ENCODE measurements at regions not wholly inside any gene's neighbourhood (a gene's known extent, or its start where the extent isn't known, plus 50 kb on each side); places are given as distances from the start of the nearest gene placed in this dataset.

DNA sequence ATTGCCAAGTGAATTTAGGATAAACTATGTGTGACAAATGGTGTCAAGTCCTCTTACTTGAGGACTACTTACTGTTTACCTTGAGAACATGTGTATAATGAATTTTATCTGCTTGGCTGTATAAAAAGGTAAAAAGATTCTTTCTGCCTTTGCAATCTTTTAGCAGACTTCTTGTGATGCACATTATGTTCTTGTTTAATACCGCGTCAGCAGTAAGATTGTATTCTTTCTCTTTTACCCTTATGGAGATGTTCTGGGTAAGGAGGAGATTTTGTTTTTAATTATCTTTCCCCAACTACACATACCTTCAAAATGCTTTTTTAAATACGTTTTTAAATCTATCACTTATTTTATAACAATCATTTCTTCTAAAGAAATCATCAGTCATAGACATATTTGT, 1166.4 kb upstream of the CNTN5 start:
- TF ChIP-seq, protein P1, sequence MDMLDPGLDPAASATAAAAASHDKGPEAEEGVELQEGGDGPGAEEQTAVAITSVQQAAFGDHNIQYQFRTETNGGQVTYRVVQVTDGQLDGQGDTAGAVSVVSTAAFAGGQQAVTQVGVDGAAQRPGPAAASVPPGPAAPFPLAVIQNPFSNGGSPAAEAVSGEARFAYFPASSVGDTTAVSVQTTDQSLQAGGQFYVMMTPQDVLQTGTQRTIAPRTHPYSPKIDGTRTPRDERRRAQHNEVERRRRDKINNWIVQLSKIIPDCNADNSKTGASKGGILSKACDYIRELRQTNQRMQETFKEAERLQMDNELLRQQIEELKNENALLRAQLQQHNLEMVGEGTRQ (IDR thresholded peaks at IDR 0.05; ENCODE audit: borderline replicate concordance, low read depth, low read length), result no peak
- TF ChIP-seq RAD21 (IDR thresholded peaks at IDR 0.05; ENCODE audit: insufficient read depth, low read depth, low read length) (no peak), YY1 (IDR thresholded peaks at IDR 0.05; ENCODE audit: low read depth, low read length) (no peak), TAF1 (IDR thresholded peaks at IDR 0.05; ENCODE audit: borderline replicate concordance, low read depth, low read length) (no peak), EP300 (IDR thresholded peaks at IDR 0.05; ENCODE audit: borderline replicate concordance in 1 of 2, control insufficient read depth in 1 of 2, low read depth in 2 of 2, low read length in 2 of 2) (no peak), CREB1 (IDR thresholded peaks at IDR 0.05; ENCODE audit: low read depth) (no peak), KDM1A (IDR thresholded peaks at IDR 0.05; ENCODE audit: borderline replicate concordance) (no peak)
- TF ChIP-seq, protein P2, sequence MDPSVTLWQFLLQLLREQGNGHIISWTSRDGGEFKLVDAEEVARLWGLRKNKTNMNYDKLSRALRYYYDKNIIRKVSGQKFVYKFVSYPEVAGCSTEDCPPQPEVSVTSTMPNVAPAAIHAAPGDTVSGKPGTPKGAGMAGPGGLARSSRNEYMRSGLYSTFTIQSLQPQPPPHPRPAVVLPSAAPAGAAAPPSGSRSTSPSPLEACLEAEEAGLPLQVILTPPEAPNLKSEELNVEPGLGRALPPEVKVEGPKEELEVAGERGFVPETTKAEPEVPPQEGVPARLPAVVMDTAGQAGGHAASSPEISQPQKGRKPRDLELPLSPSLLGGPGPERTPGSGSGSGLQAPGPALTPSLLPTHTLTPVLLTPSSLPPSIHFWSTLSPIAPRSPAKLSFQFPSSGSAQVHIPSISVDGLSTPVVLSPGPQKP (IDR thresholded peaks at IDR 0.05; ENCODE audit: low read depth, low read length), result no peak

All from GM12878 (cell line).